Keratinocyte (primary cell): ENCODE measurements at regions not wholly inside any gene's neighbourhood (a gene's known extent, or its start where the extent isn't known, plus 50 kb on each side); places are given as distances from the start of the nearest gene placed in this dataset.

Experiments used
- DNase-seq: peaks from one replicate; pipeline ENCODE4 v3.0.0-alpha.2; 2011; ENCODE audit warnings: low read depth, missing footprints, low spot score
- FAIRE-seq: peaks from 2 replicates; lab custom pipeline; 2011; peaks lifted over from hg19 to GRCh38; lab: Jason Lieb, UNC
- H2AFZ ChIP-seq: 2 replicates; pipeline ENCODE4 v1.6.0; 2012; ENCODE audit warnings: low read length, control low read depth, inconsistent platforms; ENCODE audit not compliant: control insufficient read depth
- H3K27ac ChIP-seq: 2 replicates; pipeline ENCODE4 v1.5.1; 2011; ENCODE audit warnings: low read length; ENCODE audit not compliant: control insufficient read depth, insufficient read depth
- H3K27me3 ChIP-seq: 3 replicates; pipeline ENCODE4 v1.6.0; 2011; ENCODE audit warnings: low read length; ENCODE audit not compliant: control insufficient read depth, insufficient read depth; ENCODE audit errors: extremely low read depth
- H3K36me3 ChIP-seq, 2 experiments: 2 replicates in 1 of 2; 3 replicates in 1 of 2; pipeline ENCODE4 v1.5.1; 2011; ENCODE audit warnings: low read length in 2 of 2, mild to moderate bottlenecking in 1 of 2; ENCODE audit not compliant: control insufficient read depth in 2 of 2, insufficient read depth in 2 of 2; ENCODE audit errors: extremely low read depth in 1 of 2
- H3K4me1 ChIP-seq: 3 replicates; pipeline ENCODE4 v1.5.1; 2011; ENCODE audit warnings: low read length; ENCODE audit not compliant: control insufficient read depth, insufficient read depth; ENCODE audit errors: extremely low read depth
- H3K4me2 ChIP-seq: 3 replicates; pipeline ENCODE4 v1.6.0; 2011; ENCODE audit warnings: low read depth, low read length; ENCODE audit not compliant: control insufficient read depth, insufficient read depth; ENCODE audit errors: extremely low read depth
- H3K4me3 ChIP-seq, 3 experiments: fragments of 200-600 bp in 1 of 3; sonication (generic) in 1 of 3; 2 replicates in 2 of 3; 3 replicates in 1 of 3; pipeline ENCODE4 v1.5.1; 2011 to 2016; ENCODE audit warnings: low read length in 3 of 3, mild to moderate bottlenecking in 3 of 3, control low read depth in 2 of 3, inconsistent platforms in 1 of 3, low read depth in 1 of 3, mixed read lengths in 1 of 3, mixed run types in 1 of 3, moderate library complexity in 1 of 3; ENCODE audit not compliant: control insufficient read depth in 2 of 3, insufficient read depth in 2 of 3; ENCODE audit errors: extremely low read depth in 1 of 3
- H3K79me2 ChIP-seq: 2 replicates; pipeline ENCODE4 v1.6.0; 2012; ENCODE audit warnings: low read length; ENCODE audit not compliant: control insufficient read depth, insufficient read depth
- H3K9ac ChIP-seq: 3 replicates; pipeline ENCODE4 v1.6.0; 2011; ENCODE audit warnings: low read length; ENCODE audit not compliant: control insufficient read depth, insufficient read depth; ENCODE audit errors: extremely low read depth
- H3K9me1 ChIP-seq: 3 replicates; pipeline ENCODE4 v1.6.0; 2011; ENCODE audit warnings: low read length; ENCODE audit not compliant: control insufficient read depth, insufficient read depth; ENCODE audit errors: extremely low read depth
- H3K9me3 ChIP-seq: 2 replicates; pipeline ENCODE4 v1.5.1; 2012; ENCODE audit warnings: low read depth, low read length; ENCODE audit not compliant: control insufficient read depth
- H4K20me1 ChIP-seq: 3 replicates; pipeline ENCODE4 v1.6.0; 2011; ENCODE audit warnings: low read length; ENCODE audit not compliant: control insufficient read depth, insufficient read depth; ENCODE audit errors: extremely low read depth
- CTCF ChIP-seq, 3 experiments: IDR thresholded peaks in 1 of 3; conservative IDR thresholded peaks in 1 of 3; optimal IDR thresholded peaks in 1 of 3; 2 replicates in 2 of 3; 3 replicates in 1 of 3; pipeline versions ENCODE3 to v1.5.1; 2011; ENCODE audit warnings: low read length in 3 of 3, mild to moderate bottlenecking in 3 of 3, moderate library complexity in 2 of 3, control low read depth in 1 of 3, inconsistent platforms in 1 of 3; ENCODE audit not compliant: insufficient read depth in 2 of 3; ENCODE audit errors: extremely low read depth in 1 of 3
- EZH2 ChIP-seq: IDR thresholded peaks from one replicate; pipeline ENCODE4 v1.6.1; 2012; ENCODE audit warnings: inconsistent platforms, mild to moderate bottlenecking, low read length, moderate library complexity
- dilution Hi-C: fragments of 300-500 bp; cut with MboI; formaldehyde crosslinking; loops from one replicate; pipeline ENCODE4 v1.7.0; 2020; ENCODE audit warnings: low sequenced_read_pairs; ENCODE audit not compliant: extremely low pct_ligation_motif_present

GRCh38 chr13:79231887-79232286 is 174.2 kb downstream of the RBM26 start:
- no peak for FAIRE-seq
- H3K36me3 ChIP-seq = no peaks in the 10 kb centered on the region
- dilution Hi-C loops = no loop called here
- no peaks in the 10 kb centered on the region for H4K20me1 ChIP-seq
- H3K4me3 ChIP-seq = no peak overlapping the region
- no peak overlapping the region for H3K9ac ChIP-seq
- no peaks in the 10 kb centered on the region for H3K9me1 ChIP-seq
- H3K4me2 ChIP-seq = no peak overlapping the region
- H2AFZ ChIP-seq = no peak overlapping the region
- no peak for DNase-seq
- H3K79me2 ChIP-seq = no peaks in the 10 kb centered on the region
- no peak overlapping the region for H3K27ac ChIP-seq
- no peaks in the 10 kb centered on the region for H3K9me3 ChIP-seq
- H3K4me1 ChIP-seq = peaks cover 5% of the 10 kb centered on the region
- no peak for TF ChIP-seq EZH2
- TF ChIP-seq CTCF (optimal IDR thresholded peaks at IDR 0.05 in 1 of 3, IDR thresholded peaks at IDR 0.05 in 1 of 3, conservative IDR thresholded peaks at IDR 0.05 in 1 of 3; ENCODE audit: extremely low read depth in 1 of 3, insufficient read depth in 2 of 3, low read length in 3 of 3) = no peak
- no peaks in the 10 kb centered on the region for H3K27me3 ChIP-seq

GRCh38 chr13:79229761-79230160 is 176.3 kb downstream of the RBM26 start:
- Histone ChIP-seq H4K20me1 (no peaks in the 10 kb centered on the region), H3K27me3 (no peaks in the 10 kb centered on the region), H3K4me1 (peaks cover 5% of the 10 kb centered on the region), H3K27ac (no peak overlapping the region), H3K4me2 (no peak overlapping the region), H3K9me3 (no peaks in the 10 kb centered on the region), H3K4me3 (no peak overlapping the region), H2AFZ (no peak overlapping the region), H3K9me1 (no peaks in the 10 kb centered on the region), H3K36me3 (no peaks in the 10 kb centered on the region), H3K9ac (no peak overlapping the region), H3K79me2 (no peaks in the 10 kb centered on the region)
- DNase-seq = no peak
- no peak for FAIRE-seq
- dilution Hi-C loops = no loop called here
- no peak for TF ChIP-seq CTCF (optimal IDR thresholded peaks at IDR 0.05 in 1 of 3, IDR thresholded peaks at IDR 0.05 in 1 of 3, conservative IDR thresholded peaks at IDR 0.05 in 1 of 3; ENCODE audit: extremely low read depth in 1 of 3, insufficient read depth in 2 of 3, low read length in 3 of 3)
- no peak for TF ChIP-seq EZH2
